ENCODE measurements at regions not wholly inside any gene's neighbourhood (a gene's known extent, or its start where the extent isn't known, plus 50 kb on each side); places are given as distances from the start of the nearest gene placed in this dataset.

- TF ChIP-seq, protein P1, sequence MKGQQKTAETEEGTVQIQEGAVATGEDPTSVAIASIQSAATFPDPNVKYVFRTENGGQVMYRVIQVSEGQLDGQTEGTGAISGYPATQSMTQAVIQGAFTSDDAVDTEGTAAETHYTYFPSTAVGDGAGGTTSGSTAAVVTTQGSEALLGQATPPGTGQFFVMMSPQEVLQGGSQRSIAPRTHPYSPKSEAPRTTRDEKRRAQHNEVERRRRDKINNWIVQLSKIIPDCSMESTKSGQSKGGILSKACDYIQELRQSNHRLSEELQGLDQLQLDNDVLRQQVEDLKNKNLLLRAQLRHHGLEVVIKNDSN (IDR thresholded peaks at IDR 0.05) = no peak
- TF ChIP-seq TEAD4 (IDR thresholded peaks at IDR 0.05) = no peak
- no peak for TF ChIP-seq EGR1 (IDR thresholded peaks at IDR 0.05)
- TF ChIP-seq NFIC (IDR thresholded peaks at IDR 0.05) = no peak
- TF ChIP-seq EP300 (IDR thresholded peaks at IDR 0.05; ENCODE audit: borderline replicate concordance) = no peak
- no peak for TF ChIP-seq RAD21 (IDR thresholded peaks at IDR 0.05; ENCODE audit: low read depth)
These were observed 236.5 kb upstream of the AFDN start for GRCh38 chr6:167590193-167590592.

Measured in Ishikawa (cell line).